H9 (cell line): ENCODE measurements at regions not wholly inside any gene's neighbourhood (a gene's known extent, or its start where the extent isn't known, plus 50 kb on each side); places are given as distances from the start of the nearest gene placed in this dataset.

Source experiments
- DNase-seq: peaks from one replicate; pipeline ENCODE4 v3.0.0-alpha.2; 2017
- H2AFZ ChIP-seq: one replicate; pipeline ENCODE4 v1.6.1; 2013; ENCODE audit warnings: mild to moderate bottlenecking, low read length, control low read depth, moderate library complexity
- H2AK5ac ChIP-seq: 2 replicates; pipeline ENCODE4 v1.6.1; 2013; ENCODE audit warnings: low read length, control low read depth, mixed read lengths; ENCODE audit not compliant: insufficient read length
- H2BK120ac ChIP-seq: one replicate; pipeline ENCODE4 v1.6.1; 2013; ENCODE audit warnings: low read depth, mild to moderate bottlenecking, low read length, control low read depth, inconsistent platforms; ENCODE audit not compliant: poor library complexity, severe bottlenecking
- H2BK12ac ChIP-seq: 2 replicates; pipeline ENCODE4 v1.6.1; 2013; ENCODE audit warnings: low read length, control low read depth, mixed read lengths, low read depth; ENCODE audit not compliant: insufficient read length
- H2BK15ac ChIP-seq: 2 replicates; pipeline ENCODE4 v1.6.1; 2013; ENCODE audit warnings: low read depth, low read length, control low read depth
- H2BK20ac ChIP-seq: one replicate; pipeline ENCODE4 v1.6.1; 2013; ENCODE audit warnings: low read depth, mild to moderate bottlenecking, low read length, control low read depth, inconsistent platforms; ENCODE audit not compliant: poor library complexity, severe bottlenecking
- H2BK5ac ChIP-seq: 2 replicates; pipeline ENCODE4 v1.6.1; 2013; ENCODE audit warnings: low read length, control low read depth, mixed read lengths; ENCODE audit not compliant: insufficient read length
- H3K14ac ChIP-seq: 2 replicates; pipeline ENCODE4 v1.6.1; 2013; ENCODE audit warnings: low read length, control low read depth; ENCODE audit not compliant: insufficient read depth
- H3K18ac ChIP-seq: 2 replicates; pipeline ENCODE4 v1.6.1; 2013; ENCODE audit warnings: low read depth, mild to moderate bottlenecking, mixed read lengths, low read length, control low read depth; ENCODE audit not compliant: insufficient read length
- H3K23ac ChIP-seq: 2 replicates; pipeline ENCODE4 v1.6.1; 2013; ENCODE audit warnings: low read length, control low read depth, mixed read lengths, low read depth; ENCODE audit not compliant: insufficient read length
- H3K23me2 ChIP-seq: 2 replicates; pipeline ENCODE4 v1.6.1; 2013; ENCODE audit warnings: low read depth, mild to moderate bottlenecking, mixed read lengths, low read length, control low read depth; ENCODE audit not compliant: insufficient read length, poor library complexity, severe bottlenecking
- H3K27ac ChIP-seq: 2 replicates; pipeline ENCODE4 v1.5.1; 2013; ENCODE audit warnings: low read length, control low read depth, mixed read lengths, low read depth; ENCODE audit not compliant: insufficient read length
- H3K27me3 ChIP-seq: 2 replicates; pipeline ENCODE4 v1.6.1; 2013; ENCODE audit warnings: low read length, control low read depth, inconsistent platforms; ENCODE audit not compliant: insufficient read depth
- H3K4ac ChIP-seq: 2 replicates; pipeline ENCODE4 v1.6.1; 2013; ENCODE audit warnings: low read depth, mild to moderate bottlenecking, control low read depth, inconsistent platforms, low read length, moderate library complexity
- H3K4me1 ChIP-seq: 2 replicates; pipeline ENCODE4 v1.6.1; 2013; ENCODE audit warnings: low read length, control low read depth, inconsistent platforms; ENCODE audit not compliant: insufficient read depth
- H3K4me2 ChIP-seq: 2 replicates; pipeline ENCODE4 v1.6.1; 2013; ENCODE audit warnings: low read length, control low read depth, mixed read lengths; ENCODE audit not compliant: insufficient read length, insufficient read depth
- H3K56ac ChIP-seq: 2 replicates; pipeline ENCODE4 v1.6.1; 2013; ENCODE audit warnings: low read depth, mild to moderate bottlenecking, mixed read lengths, low read length, control low read depth; ENCODE audit not compliant: insufficient read length
- H3K79me1 ChIP-seq: 2 replicates; pipeline ENCODE4 v1.6.1; 2013; ENCODE audit warnings: low read depth, mild to moderate bottlenecking, moderate library complexity, low read length, control low read depth, inconsistent platforms; ENCODE audit not compliant: insufficient read depth, poor library complexity, severe bottlenecking
- H3K79me2 ChIP-seq: 2 replicates; pipeline ENCODE4 v1.6.1; 2013; ENCODE audit warnings: low read length, control low read depth, inconsistent platforms; ENCODE audit not compliant: insufficient read depth
- H3K9ac ChIP-seq: 2 replicates; pipeline ENCODE4 v1.6.1; 2013; ENCODE audit warnings: low read length, control low read depth, mixed read lengths; ENCODE audit not compliant: insufficient read length; ENCODE audit errors: extremely low read depth
- H3K9me3 ChIP-seq: one replicate; pipeline ENCODE4 v1.6.1; 2013; ENCODE audit warnings: low read depth, low read length, inconsistent platforms; ENCODE audit not compliant: control insufficient read depth
- H3T11ph ChIP-seq: one replicate; pipeline ENCODE4 v1.6.1; 2013; ENCODE audit warnings: mild to moderate bottlenecking, low read length, control low read depth, inconsistent platforms
- H4K20me1 ChIP-seq: one replicate; pipeline ENCODE4 v1.6.1; 2013; ENCODE audit not compliant: control insufficient read depth, insufficient read length, insufficient read depth
- H4K5ac ChIP-seq: 2 replicates; pipeline ENCODE4 v1.6.1; 2013; ENCODE audit warnings: low read depth, mild to moderate bottlenecking, mixed read lengths, low read length, control low read depth; ENCODE audit not compliant: insufficient read length
- H4K8ac ChIP-seq: replicated peaks from 2 replicates; pipeline ENCODE4 v1.6.1; 2013; ENCODE audit warnings: low read length, control low read depth, mixed read lengths, low read depth; ENCODE audit not compliant: insufficient read length
- H4K91ac ChIP-seq: 2 replicates; pipeline ENCODE4 v1.6.1; 2013; ENCODE audit warnings: low read depth, mild to moderate bottlenecking, moderate library complexity, mixed read lengths, low read length, control low read depth; ENCODE audit not compliant: insufficient read length
- H3K27ac Mint-ChIP-seq, 3 experiments: 2 replicates in 2 of 3; 3 replicates in 1 of 3; pipeline ENCODE4 v1.8.0; 2020 to 2021; ENCODE audit warnings: mixed read lengths in 3 of 3, mild to moderate bottlenecking in 1 of 3, moderate library complexity in 1 of 3
- H3K27me3 Mint-ChIP-seq: 2 replicates; pipeline ENCODE4 v1.8.0; 2021; ENCODE audit warnings: low read depth, mild to moderate bottlenecking, moderate library complexity, mixed read lengths
- H3K36me3 Mint-ChIP-seq, 3 experiments: 2 replicates in 2 of 3; 3 replicates in 1 of 3; pipeline ENCODE4 v1.8.0; 2020 to 2021; ENCODE audit warnings: low read depth in 3 of 3, mixed read lengths in 3 of 3; ENCODE audit not compliant: insufficient read depth in 1 of 3
- H3K4me1 Mint-ChIP-seq, 2 experiments: 2 replicates each; pipeline ENCODE4 v1.8.0; 2020; ENCODE audit warnings: mixed read lengths in 2 of 2
- H3K4me3 Mint-ChIP-seq, 2 experiments: 2 replicates in 1 of 2; 3 replicates in 1 of 2; pipeline ENCODE4 v1.8.0; 2020 to 2021; ENCODE audit warnings: mild to moderate bottlenecking in 2 of 2, mixed read lengths in 2 of 2, moderate library complexity in 1 of 2
- H3K9me3 Mint-ChIP-seq, 2 experiments: 2 replicates in 1 of 2; 3 replicates in 1 of 2; pipeline ENCODE4 v1.8.0; 2020; ENCODE audit warnings: mild to moderate bottlenecking in 2 of 2, mixed read lengths in 2 of 2, moderate library complexity in 1 of 2
- WGBS: extraction: QIAGEN DNeasy Blood & Tissue Kit; methylation state at CpG from one replicate; pipeline ENCODE4 v1.1.7; 2013; ENCODE audit warnings: missing lambda C conversion rate, low lambda C conversion rate, mixed read lengths; ENCODE audit not compliant: insufficient read length; ENCODE audit errors: extremely low coverage; 5-methylcytosine and 5-hydroxymethylcytosine counted together
- TF ChIP-seq, protein P1 (sequence below): fragments of 200-600 bp; sonication (generic); conservative IDR thresholded peaks from 3 replicates; pipeline ENCODE4 v1.8.0; 2021; ENCODE audit warnings: antibody characterized with exemption, mild to moderate bottlenecking

DNA sequence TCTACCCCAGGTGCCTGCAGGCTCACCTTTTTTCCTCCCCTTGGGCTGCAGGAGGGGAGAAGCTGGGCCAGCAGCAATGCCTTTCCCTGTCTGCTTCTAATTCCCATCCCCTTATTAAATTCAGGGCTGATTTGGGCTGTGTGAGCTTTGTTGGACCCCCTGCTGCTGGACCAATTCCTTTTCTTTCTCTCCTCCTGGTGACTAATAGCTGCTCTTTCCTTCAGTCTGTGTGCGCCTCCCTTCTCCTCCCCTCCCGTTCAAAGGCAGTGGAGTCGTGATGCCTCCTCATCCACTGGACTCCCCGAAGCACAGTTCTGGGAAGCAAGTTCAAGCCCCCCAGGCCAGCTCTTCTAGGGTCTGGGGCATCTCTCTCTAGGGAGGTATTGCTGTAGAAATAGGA, 567.9 kb upstream of the CADM1 start:
- Mint-ChIP-seq H3K36me3 (no peaks in the 10 kb centered on the region), H3K27me3 (peaks cover 18% of the 10 kb centered on the region), H3K4me3 (no peak overlapping the region), H3K4me1 (peaks cover 12 to 15% of the 10 kb centered on the region in 2 experiments), H3K9me3 (no peaks in the 10 kb centered on the region), H3K27ac (no peak overlapping the region; a peak in 1 of 7 replicates)
- Histone ChIP-seq H3K14ac (no peak overlapping the region), H2AK5ac (no peak overlapping the region), H2BK12ac (no peak overlapping the region), H4K8ac (no peak overlapping the region), H3K79me2 (no peaks in the 10 kb centered on the region), H3K4me2 (no peak overlapping the region), H3T11ph (no peak overlapping the region), H3K56ac (no peak overlapping the region), H4K20me1 (no peaks in the 10 kb centered on the region), H3K79me1 (no peaks in the 10 kb centered on the region), H4K91ac (no peak overlapping the region), H3K9me3 (no peaks in the 10 kb centered on the region), H3K23ac (no peak overlapping the region), H3K27ac (no peak overlapping the region), H2BK120ac (no peak overlapping the region), H3K9ac (no peak overlapping the region), H2BK20ac (no peak overlapping the region), H3K4ac (no peak overlapping the region), H4K5ac (no peak overlapping the region), H3K23me2 (no peaks in the 10 kb centered on the region), H2AFZ (no peak overlapping the region), H2BK15ac (no peak overlapping the region), H3K4me1 (no peaks in the 10 kb centered on the region; the same call in none of the 2 replicates), H3K27me3 (no peaks in the 10 kb centered on the region), H3K18ac (no peak overlapping the region), H2BK5ac (no peak overlapping the region)
- TF ChIP-seq, protein P1, sequence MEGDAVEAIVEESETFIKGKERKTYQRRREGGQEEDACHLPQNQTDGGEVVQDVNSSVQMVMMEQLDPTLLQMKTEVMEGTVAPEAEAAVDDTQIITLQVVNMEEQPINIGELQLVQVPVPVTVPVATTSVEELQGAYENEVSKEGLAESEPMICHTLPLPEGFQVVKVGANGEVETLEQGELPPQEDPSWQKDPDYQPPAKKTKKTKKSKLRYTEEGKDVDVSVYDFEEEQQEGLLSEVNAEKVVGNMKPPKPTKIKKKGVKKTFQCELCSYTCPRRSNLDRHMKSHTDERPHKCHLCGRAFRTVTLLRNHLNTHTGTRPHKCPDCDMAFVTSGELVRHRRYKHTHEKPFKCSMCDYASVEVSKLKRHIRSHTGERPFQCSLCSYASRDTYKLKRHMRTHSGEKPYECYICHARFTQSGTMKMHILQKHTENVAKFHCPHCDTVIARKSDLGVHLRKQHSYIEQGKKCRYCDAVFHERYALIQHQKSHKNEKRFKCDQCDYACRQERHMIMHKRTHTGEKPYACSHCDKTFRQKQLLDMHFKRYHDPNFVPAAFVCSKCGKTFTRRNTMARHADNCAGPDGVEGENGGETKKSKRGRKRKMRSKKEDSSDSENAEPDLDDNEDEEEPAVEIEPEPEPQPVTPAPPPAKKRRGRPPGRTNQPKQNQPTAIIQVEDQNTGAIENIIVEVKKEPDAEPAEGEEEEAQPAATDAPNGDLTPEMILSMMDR: no peak
- peak; percentile 57 for DNase-seq
- WGBS: no CpG with 5 or more reads among the region's 4 CpGs
